Endothelial cell of hepatic sinusoid (primary cell): ENCODE measurements at regions not wholly inside any gene's neighbourhood (a gene's known extent, or its start where the extent isn't known, plus 50 kb on each side); places are given as distances from the start of the nearest gene placed in this dataset.

Experiments
- in situ Hi-C: cut with HindIII; loops from 2 replicates; pipeline ENCODE4 v1.10.0; 2017; ENCODE audit warnings: low sequenced_read_pairs

DNA sequence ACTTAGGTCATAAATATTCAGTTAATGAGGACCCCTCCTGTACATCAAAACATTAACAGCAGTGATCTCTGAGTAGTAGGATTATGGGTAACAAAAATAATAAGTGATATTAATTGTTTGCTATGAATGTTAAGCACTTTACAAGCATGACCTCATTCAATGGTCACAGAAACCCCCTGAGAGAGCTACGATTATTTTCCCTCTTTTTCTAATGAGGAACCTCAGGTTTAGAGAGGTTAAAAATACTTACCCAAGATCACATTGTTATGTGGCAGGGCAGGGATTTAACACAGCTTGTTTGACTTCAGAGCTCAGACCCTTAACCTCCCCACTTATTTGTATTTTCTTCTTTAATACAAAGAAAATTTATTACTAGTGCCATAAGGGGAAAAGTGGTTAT lies 228.2 kb downstream of the TBL1XR1 start:
- in situ Hi-C loops: no loop called here

DNA sequence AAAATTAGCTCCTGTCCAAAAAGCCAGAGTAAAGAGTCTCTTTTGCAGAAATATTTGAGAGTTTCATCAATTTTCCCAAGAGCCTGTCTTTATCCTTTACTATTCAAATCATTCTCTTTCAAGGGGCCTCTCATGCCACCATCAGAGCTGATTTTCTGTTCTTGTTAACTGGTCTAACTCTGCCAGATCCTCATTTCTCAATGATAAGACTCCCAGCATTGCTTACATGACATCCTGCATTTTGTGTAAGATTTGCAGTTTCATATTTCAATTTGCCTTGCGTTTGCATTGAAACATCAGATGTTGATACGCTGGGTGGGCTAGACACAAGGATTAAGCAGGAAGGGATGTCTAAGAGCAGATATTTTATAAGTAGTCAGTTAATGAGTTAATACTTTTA lies 228.7 kb downstream of the TBL1XR1 start:
- in situ Hi-C loops: no loop called here

DNA sequence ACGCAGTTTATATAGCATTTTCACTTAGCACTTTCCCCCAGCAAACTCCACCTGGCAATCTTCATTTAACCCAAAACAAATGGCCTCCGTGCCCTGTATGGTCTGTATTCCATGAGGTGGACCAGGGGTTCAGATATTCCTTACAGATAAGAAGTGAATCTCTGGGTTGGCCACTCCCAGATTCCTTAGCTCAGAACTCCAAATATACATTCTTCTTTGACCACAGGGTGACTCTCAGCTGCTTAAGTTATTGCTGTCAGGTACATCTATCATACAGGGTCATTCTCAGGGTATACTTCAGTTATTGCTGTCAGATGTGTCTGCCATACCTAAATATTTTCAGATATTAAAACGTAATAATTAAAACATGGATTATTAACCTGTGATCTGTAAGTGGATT lies 229.8 kb downstream of the TBL1XR1 start:
- in situ Hi-C loops: no loop called here

DNA sequence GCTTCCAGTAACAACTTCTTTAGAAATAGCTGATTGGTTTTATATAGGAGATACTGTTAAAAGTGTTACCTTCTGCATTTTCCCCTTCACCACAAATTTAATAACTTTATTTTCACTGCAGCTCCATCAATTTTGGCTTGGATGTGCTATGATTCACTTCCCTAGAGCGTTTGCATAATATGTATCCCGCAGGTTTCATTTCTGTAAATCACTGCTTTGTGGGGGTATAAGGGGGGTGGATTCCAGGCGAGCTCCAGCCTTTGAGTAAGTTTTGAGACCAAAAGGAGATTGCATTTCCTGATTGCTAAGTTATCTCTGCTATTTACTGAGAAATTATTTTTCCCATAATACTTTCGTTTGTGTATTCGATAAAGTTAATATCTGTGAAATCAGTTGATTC lies 232.6 kb downstream of the TBL1XR1 start:
- in situ Hi-C loops: no loop called here

DNA sequence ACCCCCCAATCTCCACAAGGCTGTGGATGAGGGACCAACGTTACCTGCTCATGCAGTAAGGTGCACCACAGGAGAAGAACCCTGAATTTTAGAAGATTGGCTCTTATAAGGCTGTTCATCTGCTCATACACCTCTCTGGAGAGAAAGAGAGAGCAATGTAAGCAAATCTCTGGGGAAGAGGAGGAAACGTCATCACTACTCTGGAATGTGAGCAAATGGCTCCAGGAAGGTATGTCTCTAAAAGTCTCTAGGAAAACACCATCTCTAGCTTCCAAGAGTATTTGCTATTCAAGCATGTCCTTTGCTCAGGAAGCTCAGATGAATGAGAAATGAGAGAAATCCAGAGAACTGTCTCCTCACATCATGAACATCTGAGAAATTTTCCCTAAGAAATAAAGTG lies 235.4 kb downstream of the TBL1XR1 start:
- in situ Hi-C loops: no loop called here

DNA sequence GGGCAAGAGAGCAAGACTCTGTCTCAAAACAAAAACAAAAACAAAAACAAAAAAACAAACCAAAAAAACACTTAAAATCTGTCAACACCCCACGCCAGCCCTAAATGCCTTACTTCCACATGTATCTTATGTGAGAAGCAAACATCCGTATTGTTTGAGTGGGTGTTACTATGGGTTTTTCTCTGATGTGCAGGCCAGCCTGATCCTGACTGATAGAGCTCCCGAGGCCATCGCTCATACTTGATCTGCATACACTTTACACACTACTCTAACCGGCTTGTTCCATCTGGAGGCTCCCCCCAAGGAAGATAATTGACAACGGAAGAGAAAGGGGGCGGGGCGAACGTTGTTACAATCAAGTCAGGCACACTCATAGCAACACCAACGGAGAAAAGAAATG lies 237.4 kb downstream of the TBL1XR1 start:
- in situ Hi-C loops: no loop called here

DNA sequence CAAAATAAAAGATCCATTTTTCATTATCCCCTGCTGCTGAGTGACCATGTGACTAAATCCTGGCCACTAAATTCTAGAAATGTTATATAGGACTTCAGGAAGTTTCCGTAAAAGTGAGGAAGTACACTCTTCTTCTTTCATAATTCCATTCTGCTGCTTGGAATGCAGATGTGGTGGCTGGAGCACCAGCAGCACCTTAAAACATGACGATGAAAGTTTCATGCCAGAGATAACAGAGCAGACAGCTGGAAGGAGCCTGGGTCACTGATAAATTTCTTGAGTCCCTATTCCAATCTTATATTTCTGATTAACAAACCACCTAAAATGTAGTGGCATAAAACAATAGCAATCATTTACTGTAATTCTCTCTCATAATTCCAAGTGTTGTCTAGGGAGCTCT lies 238.7 kb downstream of the TBL1XR1 start:
- in situ Hi-C loops: no loop called here

DNA sequence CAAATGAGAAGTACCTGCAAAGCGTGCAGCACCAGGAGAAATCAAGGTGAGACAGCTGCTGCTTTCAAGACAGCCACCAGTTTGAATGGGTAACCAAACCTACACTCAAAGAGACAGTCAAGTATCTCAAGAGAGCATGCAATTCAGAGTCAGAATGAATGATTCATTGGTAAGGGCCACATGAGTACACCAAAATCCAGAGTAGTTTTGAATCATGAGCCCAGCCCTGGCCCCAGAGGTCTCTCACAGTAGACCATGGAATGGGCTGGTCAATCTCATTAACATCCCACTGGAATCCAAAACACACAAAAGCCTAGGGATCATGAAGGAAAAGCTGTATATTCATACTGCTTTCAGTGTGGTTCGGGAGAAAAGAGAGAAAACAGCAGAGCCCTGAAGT lies 242.8 kb downstream of the TBL1XR1 start:
- in situ Hi-C loops: no loop called here

DNA sequence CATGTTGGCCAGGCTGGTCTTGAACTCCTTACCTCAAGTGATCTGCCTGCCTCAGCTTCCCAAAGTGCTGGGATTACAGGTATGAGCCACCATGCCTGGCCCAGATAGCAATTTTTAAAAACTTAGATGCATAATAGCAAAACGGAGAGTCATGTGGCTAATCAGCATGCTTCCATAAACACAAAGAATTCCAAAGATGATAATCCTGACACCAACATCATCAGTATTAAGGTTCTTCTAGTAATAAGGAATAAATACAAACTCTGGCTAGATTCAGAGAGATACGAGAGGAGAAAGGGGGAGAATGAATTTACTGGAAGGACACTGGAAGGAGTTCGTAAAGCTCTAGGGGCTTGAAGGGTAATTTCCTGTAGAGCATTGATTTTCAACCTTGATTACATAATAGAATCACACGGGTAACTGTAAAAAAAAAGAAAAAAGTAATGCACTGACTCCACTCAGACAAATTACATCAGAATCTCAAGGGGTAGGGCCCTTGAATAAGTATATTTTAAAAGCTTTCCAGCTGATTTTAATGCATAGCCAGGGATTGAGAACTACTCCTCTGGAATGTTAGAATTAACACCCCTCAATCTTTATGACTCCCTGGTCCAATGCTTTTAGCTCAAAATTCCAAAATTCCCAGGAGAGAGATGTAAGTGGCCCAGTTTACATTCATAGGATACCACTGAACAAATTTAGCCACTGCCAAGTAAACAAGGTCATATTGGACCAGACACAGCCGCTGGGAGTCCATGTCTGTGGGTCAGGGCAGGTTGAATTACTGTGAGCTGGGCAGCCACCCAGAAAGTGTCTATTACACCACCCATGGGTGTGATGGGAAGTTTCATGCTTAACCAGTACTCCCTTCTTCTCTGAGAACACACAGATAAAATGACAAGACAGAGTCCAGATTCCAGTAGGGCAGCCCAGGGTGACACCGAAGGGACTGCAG lies 243.9 kb downstream of the TBL1XR1 start:
- in situ Hi-C loops: no loop called here

DNA sequence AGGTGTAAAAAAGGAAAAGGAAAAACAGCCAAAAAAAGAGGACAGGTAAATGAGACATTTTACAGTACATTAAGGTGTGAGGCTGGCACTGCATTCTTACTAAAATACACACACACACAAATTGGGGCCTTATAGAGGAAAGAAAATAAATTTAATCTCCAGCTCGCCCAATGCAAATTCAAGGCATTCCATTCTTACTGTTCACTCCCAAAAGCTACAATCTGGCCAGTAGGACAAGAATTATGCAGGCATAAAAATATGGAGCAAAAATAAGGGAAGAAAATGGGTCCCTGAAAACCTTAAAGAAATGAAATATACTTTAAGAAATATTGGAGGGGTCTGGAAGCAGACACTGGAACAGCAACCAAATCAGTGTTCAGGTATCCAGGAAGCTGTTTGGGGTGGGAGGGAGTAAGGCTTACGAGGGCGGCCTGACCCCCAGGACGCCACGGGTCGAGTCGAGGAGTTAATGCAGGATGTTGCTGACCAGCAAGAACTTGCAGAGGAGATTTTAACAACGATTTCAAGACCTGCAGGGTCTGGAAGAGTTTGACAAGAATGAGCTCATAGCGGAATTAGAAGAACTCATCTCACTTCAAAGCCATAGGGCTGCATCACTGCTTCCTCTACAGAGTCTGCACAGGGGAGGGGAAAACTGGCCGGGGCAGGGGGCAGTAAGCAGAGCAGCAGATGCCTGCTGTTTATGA lies 245.5 kb downstream of the TBL1XR1 start:
- in situ Hi-C loops: no loop called here

DNA sequence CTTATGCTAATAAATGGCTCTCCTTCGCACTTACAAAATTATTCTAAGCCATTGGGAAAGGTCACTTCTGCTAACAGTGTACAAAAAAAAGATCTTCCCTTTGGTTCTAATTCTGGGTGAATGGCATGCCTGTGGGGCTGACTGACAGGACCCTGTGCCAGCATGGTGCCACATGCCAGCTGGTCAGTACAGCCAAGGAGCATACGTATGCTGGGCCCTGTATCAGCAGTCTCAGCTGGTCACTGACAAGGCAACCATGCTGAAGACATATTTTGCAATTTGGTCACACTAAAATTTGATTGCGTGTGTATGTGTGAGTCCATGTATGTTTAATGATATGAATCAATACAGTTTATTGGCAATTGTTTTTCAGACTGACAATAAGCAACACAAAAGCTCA lies 246.1 kb downstream of the TBL1XR1 start:
- in situ Hi-C loops: no loop called here

DNA sequence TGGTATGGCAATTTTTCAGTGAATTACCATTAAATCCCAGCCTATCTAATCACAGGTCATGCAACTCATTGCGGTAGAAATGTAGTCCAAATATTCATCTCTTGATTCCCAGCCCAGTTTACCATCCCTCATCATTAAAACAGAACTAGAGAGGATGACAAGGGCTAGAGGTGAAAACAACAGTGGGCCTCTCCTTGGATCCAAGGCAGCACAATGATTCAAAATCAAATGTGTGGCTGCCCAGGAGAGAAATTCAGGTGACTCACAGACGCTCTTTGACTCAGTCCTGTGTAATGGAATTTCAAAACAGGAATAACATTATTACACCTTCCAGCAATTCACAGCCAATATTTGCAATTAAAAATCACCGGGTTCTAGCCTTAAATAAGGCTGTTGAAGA lies 246.5 kb downstream of the TBL1XR1 start:
- in situ Hi-C loops: no loop called here

DNA sequence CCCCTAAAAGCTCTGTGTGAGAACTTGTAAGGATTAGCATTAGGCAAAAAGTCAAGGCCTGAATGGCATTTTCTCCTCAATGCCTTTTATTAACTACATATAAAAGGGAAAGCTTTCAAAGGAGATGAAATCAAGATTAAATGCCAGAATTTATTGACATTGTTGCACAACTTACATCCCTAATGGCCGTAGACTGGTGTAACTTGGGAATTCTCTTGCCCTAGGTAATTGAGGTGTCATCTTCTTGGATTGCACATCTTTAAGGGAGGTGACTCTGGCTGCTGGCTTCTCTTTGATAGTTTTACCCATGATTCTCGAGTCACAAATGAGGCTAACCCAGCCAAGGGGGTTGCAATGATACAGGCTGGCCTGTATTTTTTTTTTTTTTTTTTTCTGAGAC lies 249.1 kb downstream of the TBL1XR1 start:
- in situ Hi-C loops: no loop called here

DNA sequence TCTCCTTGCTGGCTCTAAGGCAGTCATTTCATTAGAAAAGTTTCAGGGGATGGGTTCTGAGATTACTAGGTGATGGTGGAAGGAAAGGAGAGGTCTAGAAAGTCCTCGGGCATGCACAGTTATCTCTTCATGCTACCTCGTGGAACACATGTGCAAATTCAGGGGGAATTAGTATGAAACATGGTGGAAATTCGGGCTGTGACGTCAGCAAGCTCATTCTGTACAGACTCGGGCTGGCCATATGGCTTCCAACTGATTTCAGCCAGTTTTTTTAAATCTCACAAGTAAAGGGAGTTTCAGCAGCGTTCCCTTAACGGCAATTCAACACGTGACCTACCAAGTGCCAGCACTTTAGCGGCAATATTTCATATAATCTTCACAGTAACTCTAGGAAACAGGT lies 251.1 kb downstream of the TBL1XR1 start:
- in situ Hi-C loops: no loop called here

DNA sequence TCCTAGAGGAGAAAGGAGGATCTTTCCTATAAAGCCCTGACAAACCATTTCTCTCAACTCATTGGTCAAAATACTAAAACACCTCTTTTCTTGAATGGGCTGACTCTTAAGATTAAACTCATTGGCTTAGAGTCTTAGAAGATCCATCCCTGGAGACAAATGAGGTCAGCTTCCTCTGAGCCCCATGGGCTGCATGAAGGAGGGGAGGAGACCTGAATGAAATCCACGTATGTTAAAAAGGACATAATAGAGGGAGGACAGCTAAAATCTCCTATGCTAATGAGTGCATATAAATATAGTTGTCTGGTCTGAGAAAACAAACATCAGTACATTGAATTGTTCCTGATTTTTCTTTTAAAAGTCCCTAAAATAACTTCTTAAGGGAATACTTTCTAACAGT lies 255.0 kb downstream of the TBL1XR1 start:
- in situ Hi-C loops: no loop called here

DNA sequence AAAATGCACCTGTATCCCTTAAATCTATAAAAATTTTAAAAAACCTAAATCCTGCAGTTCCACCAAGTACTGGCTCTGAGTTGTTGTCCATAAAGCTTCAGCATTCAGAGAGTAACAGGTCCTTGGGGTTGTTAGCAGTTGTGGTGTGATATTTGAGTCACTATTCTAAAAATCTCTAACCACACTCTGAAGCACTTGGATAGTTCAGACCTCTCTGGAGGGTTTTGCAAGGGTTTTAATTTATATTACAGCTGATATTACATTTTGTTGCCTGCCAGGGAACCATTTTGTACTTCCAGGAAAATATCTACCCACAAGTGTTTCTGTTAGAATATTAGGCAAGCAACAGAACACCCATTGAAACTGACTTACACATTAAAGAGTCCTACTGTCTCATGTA lies 255.6 kb downstream of the TBL1XR1 start:
- in situ Hi-C loops: no loop called here

DNA sequence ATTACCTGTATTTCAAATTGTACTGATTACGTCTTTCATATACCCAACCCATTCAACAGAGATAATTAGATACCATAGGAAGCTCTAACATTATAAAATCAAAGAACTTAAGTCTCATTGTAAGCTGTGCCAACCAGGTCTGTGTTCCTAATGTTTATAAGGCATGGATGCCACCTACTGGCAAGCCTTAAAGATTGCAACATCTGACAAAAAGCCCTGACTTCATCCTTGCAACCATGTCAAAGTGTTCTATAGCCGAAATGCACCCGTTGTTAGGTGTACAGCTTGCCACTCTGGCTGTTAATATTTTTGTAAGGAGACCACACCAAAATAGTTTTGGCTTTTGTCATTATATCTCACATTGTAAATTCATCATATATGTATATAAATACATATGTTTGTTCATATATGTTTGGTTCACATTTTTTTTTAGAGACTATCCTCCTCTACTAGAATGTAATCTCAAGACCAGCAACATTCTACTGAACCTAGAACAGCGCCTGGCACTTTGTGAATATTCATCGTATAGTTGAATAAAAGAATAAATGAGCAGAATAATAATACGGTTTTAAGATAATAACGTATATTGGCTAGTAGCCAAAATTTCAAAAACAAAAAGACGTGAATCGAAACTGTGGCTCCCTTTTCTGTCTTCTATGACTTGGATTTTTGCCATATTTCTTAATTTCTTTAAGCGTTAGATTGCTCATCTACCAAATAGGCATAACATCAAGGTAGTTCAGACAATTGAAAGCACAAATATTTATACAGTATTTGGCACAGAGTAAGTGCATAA lies 258.1 kb downstream of the TBL1XR1 start:
- in situ Hi-C loops: no loop called here

DNA sequence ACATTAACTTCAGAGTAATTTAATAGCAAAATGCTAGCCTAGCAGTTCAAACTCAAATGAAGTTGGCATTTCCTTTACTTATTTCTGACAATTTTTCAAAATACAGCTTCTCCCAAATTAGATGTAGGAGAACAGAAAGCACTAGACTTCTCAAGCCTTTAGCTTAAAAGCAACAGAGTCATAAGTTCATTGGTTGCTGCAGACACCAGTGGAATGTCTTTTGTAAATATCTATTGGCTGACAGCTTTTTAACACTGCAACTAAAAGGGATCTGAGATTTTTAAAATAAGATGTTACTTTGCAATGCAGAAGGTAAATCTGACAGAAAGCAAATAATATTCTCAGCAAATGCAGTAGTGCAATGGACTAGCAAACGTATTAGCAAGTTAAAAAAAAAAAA lies 259.3 kb downstream of the TBL1XR1 start:
- in situ Hi-C loops: no loop called here

DNA sequence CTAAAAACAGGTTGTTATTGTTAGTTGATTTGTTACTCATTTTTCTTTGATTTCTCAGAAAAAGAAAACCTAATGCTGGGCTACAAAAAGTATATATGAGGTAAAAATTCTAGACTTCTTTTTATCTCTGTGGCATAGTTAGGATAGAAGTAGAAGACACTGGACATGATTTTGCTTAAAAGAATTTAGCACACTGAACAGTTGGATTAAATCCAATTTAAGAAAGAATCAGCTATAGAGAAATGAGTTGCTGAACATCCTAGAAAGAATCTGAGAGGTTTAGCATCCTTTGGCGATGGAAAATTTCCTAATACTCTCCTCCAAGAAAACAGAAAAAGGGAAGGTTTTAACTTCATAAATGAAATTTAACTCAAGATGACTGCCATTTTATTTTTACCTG lies 259.7 kb downstream of the TBL1XR1 start:
- in situ Hi-C loops: no loop called here

DNA sequence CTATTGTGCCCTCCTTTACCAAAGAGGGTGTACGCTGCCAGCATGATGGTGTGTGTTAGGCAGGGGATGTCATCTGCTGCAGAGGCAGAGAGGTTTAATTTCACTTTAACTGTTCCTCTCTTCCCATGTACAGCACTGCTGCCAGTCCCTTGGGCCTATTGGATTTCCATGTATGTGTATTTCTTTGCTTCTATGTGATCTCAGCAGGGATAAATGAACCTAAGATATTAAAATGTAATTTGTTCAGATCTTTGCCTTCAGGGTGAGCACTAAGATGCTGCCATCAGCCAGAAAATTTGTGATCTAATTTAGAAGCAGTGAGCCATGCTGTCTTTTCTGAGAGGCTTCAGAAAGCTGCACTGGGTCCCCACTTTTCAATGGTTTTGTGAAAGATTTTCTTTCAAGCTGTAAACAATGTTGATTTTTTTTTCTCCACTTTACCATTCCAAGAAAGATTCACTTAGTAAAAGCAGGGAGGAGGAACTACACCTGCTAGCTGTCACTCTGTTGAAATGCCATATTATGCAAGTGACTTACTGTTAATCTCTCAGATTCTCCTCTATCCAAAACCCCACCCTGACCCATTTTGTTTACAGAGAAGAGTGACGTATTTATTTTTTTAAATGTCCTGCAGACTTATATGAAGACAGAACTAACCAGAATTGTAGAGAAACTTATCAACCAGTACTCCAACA lies 261.9 kb downstream of the TBL1XR1 start:
- in situ Hi-C loops: no loop called here

DNA sequence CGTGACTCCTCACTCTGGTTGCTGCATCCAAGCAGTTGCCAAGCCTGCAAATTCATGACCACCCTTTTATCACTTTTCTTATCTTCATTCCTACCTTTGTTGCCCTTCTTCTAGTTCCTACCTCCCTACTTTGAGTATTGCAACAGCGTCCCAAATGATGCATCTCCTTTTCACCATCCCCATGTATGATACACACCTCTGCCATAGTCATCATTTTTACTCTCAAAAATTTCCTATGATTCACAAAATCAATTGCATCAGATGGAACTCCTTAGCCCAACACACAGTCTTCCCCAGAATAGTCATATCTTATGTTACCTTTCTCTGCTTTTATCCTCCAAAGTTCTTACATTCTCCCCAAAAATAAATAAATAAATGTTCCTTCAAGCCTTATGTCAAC lies 262.6 kb downstream of the TBL1XR1 start:
- in situ Hi-C loops: no loop called here
